Stomach (tissue), 8 donors: ENCODE measurements at regions not wholly inside any gene's neighbourhood (a gene's known extent, or its start where the extent isn't known, plus 50 kb on each side); places are given as distances from the start of the nearest gene placed in this dataset.

ENCODE experiments used
- DNase-seq, 2 donors: peaks; one replicate each; pipeline versions ENCODE4 v3.0.0 to v3.0.0-alpha.2; 2013 to 2019
- H3K27ac ChIP-seq, 5 donors: fragments of 200-600 bp in 4 of 5; sonication (generic) in 4 of 5; one replicate each; pipeline ENCODE4 v1.5.1; 2013 to 2019; ENCODE audit warnings: mild to moderate bottlenecking in 1 of 5, moderate library complexity in 1 of 5
- H3K27me3 ChIP-seq, 3 donors: fragments of 200-600 bp; sonication (generic); one replicate each; pipeline ENCODE4 v1.5.1; 2017 to 2019; ENCODE audit warnings: mixed run types in 1 of 3
- H3K36me3 ChIP-seq, 4 donors: fragments of 200-600 bp; sonication (generic); 1 replicate in 3 of 4; 2 replicates in 1 of 4; pipeline ENCODE4 v1.5.1; 2016 to 2019
- H3K4me1 ChIP-seq, 4 donors: fragments of 200-600 bp; sonication (generic); one replicate each; pipeline ENCODE4 v1.5.1; 2016 to 2019
- H3K4me3 ChIP-seq, 4 donors: fragments of 200-600 bp; sonication (generic) in 3 of 4; one replicate each; pipeline ENCODE4 v1.5.1; 2016 to 2019; ENCODE audit warnings: mild to moderate bottlenecking in 1 of 4
- H3K9me3 ChIP-seq, 4 donors: fragments of 200-600 bp; sonication (generic); one replicate each; pipeline ENCODE4 v1.5.1; 2016 to 2019
- CTCF ChIP-seq, 7 experiments: fragments of 450-650 bp in 4 of 7; fragments of 200-600 bp in 3 of 7; sonication (generic) in 3 of 7; IDR thresholded peaks; one replicate each; pipeline ENCODE4 v1.5.1; 2016 to 2019; ENCODE audit warnings: antibody characterized with exemption in 7 of 7, control low read depth in 2 of 7, mild to moderate bottlenecking in 1 of 7
- EP300 ChIP-seq: sonication (generic); formaldehyde crosslinking; IDR thresholded peaks from one replicate; pipeline ENCODE4 v1.6.1; 2017; ENCODE audit warnings: antibody characterized with exemption
- POLR2A ChIP-seq, 4 donors: fragments of 450-650 bp; IDR thresholded peaks; one replicate each; pipeline ENCODE4 v1.6.1; 2016; ENCODE audit warnings: antibody characterized with exemption in 4 of 4, control low read depth in 2 of 4, mild to moderate bottlenecking in 1 of 4, moderate library complexity in 1 of 4
- POLR2AphosphoS5 ChIP-seq, 3 donors: sonication (generic); formaldehyde crosslinking; IDR thresholded peaks; one replicate each; pipeline ENCODE4 v1.6.1; 2016; ENCODE audit warnings: antibody characterized with exemption in 3 of 3
- WGBS, 5 donors: extraction: QIAGEN DNeasy Blood & Tissue Kit in 3 of 5; methylation state at CpG; one replicate each; pipeline versions ENCODE4 v1.1.5 to v1.1.7; 2013 to 2018; 5-methylcytosine and 5-hydroxymethylcytosine counted together
- intact Hi-C: fragments of 100-400 bp; cut with DNase I; formaldehyde crosslinking; loops from one replicate; pipeline ENCODE4 v1.15.1; 2023; ENCODE audit warnings: low total_unique reads
- donor health status: healthy with polysubstance abuse.
- donor health status: Bipolar disorder and iron deficiency.
- donor health status: healthy.

DNA sequence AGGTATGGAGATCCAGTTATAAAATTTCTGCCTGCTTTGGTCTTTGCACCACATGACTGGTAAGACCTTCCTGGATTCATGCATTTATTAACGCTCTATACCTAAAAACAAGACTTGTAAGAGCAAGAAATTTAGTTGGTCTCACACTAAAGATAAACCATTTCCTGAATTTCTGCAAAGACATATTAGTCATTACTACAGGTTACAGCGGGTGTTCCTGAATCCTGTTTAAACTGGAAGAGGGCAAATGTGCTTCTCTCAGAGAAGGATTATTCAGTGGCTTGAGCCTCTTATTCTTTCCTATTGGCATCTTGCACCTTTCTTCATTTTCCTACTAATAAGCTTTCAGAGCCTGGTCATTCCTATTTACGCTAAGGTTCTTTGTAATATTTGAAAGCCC, 397.6 kb upstream of the TENM3 start:
- intact Hi-C loops, result no loop called here
- TF ChIP-seq EP300 (no peak), POLR2AphosphoS5 (IDR thresholded peaks at IDR 0.05) (no peak)
- no peaks in the 10 kb centered on the region for H3K4me1 ChIP-seq
- H3K4me3 ChIP-seq, result no peak overlapping the region
- H3K36me3 ChIP-seq, result no peaks in the 10 kb centered on the region
- H3K27me3 ChIP-seq, result no peaks in the 10 kb centered on the region
- H3K9me3 ChIP-seq, result no peaks in the 10 kb centered on the region
- no peak for DNase-seq
- H3K27ac ChIP-seq, result no peak overlapping the region
- 74 to 85% (median 81%) methylated on average over 3 of the region's 3 CpGs for WGBS, 5 donors

DNA sequence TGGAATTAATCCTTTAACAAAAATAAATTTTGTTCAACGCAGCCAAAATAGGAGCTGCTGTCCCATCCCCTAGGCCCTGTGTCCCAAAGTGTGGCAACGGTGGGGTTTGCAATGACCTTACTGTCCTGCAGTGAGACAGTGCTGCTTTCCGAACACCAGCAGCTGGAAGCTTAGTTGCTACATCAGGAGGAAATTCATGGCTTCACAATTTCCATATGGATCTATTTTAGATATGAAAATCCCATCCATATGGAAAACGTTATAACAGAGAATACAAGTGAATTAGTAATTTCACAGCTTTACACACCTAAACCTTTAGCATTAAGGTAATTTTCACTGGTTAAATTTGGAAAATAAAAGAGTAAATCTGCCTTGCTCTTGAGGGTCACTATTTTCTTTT, 396.3 kb upstream of the TENM3 start:
- Histone ChIP-seq H3K36me3 (no peaks in the 10 kb centered on the region), H3K27me3 (no peaks in the 10 kb centered on the region), H3K4me3 (no peak overlapping the region), H3K27ac (no peak overlapping the region), H3K4me1 (no peaks in the 10 kb centered on the region), H3K9me3 (no peaks in the 10 kb centered on the region)
- TF ChIP-seq POLR2A (IDR thresholded peaks at IDR 0.05) (no peak), EP300 (no peak), POLR2AphosphoS5 (IDR thresholded peaks at IDR 0.05) (no peak), CTCF (IDR thresholded peaks at IDR 0.05) (no peak)
- intact Hi-C loops, result no loop called here
- WGBS, 5 donors, result 79 to 90% (median 84%) methylated on average over 4 of the region's 4 CpGs
- DNase-seq, result no peak

- H3K4me1 ChIP-seq, result no peaks in the 10 kb centered on the region
- no peak overlapping the region for H3K27ac ChIP-seq
- H3K27me3 ChIP-seq, result no peaks in the 10 kb centered on the region
- no peaks in the 10 kb centered on the region for H3K9me3 ChIP-seq
- TF ChIP-seq CTCF (IDR thresholded peaks at IDR 0.05) (no peak), EP300 (no peak), POLR2AphosphoS5 (IDR thresholded peaks at IDR 0.05) (no peak), POLR2A (IDR thresholded peaks at IDR 0.05) (no peak)
- H3K36me3 ChIP-seq, result no peaks in the 10 kb centered on the region
- WGBS, 5 donors, result 76 to 90% (median 85%) methylated on average over 6 of the region's 6 CpGs
- intact Hi-C loops, result no loop called here
- DNase-seq, result no peak
- H3K4me3 ChIP-seq, result no peak overlapping the region
Measured at GRCh38 chr4:181848357-181848756, 394.8 kb upstream of the TENM3 start.

DNA sequence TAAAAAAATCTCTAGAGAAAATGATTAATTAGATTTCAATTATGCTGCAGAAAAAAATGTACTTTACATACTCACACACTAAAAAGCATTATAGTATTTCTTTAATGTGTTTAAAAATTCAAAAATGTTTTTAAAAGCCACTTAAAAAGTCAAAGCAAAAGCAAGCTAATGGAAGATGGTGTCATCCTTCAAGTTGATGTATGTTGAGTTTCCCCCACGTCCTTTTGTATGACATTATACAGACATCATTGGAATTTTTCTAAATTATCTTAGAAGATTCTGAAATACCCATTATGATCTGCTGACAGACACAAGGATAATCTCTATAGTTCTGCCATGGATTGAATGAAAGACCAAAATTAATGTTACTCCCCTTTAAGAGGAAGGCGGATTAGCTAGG, 393.7 kb upstream of the TENM3 start:
- no peaks in the 10 kb centered on the region for H3K36me3 ChIP-seq
- intact Hi-C loops, result no loop called here
- TF ChIP-seq CTCF (IDR thresholded peaks at IDR 0.05), result no peak
- no peak overlapping the region for H3K27ac ChIP-seq
- WGBS, 5 donors, result 56 to 73% (median 69%) methylated on average over 2 of the region's 2 CpGs
- H3K4me3 ChIP-seq, result no peak overlapping the region
- H3K4me1 ChIP-seq, result no peaks in the 10 kb centered on the region
- DNase-seq, result no peak
- H3K9me3 ChIP-seq, result no peaks in the 10 kb centered on the region
- no peaks in the 10 kb centered on the region for H3K27me3 ChIP-seq

GRCh38 chr4:181853881-181854511, 389.2 kb upstream of the TENM3 start:
- intact Hi-C loops, result no loop called here
- WGBS, 5 donors, result 64 to 73% (median 70%) methylated on average over 6 of the region's 6 CpGs
- no peaks in the 10 kb centered on the region for H3K4me1 ChIP-seq
- H3K27ac ChIP-seq, result no peak overlapping the region
- no peaks in the 10 kb centered on the region for H3K9me3 ChIP-seq
- H3K4me3 ChIP-seq, result no peak overlapping the region
- DNase-seq, result no peak
- no peaks in the 10 kb centered on the region for H3K36me3 ChIP-seq
- H3K27me3 ChIP-seq, result no peaks in the 10 kb centered on the region
- TF ChIP-seq CTCF (IDR thresholded peaks at IDR 0.05) (no peak), POLR2AphosphoS5 (IDR thresholded peaks at IDR 0.05) (no peak), EP300 (no peak), POLR2A (IDR thresholded peaks at IDR 0.05) (no peak)
